GM18907 (cell line): ENCODE measurements at regions not wholly inside any gene's neighbourhood (a gene's known extent, or its start where the extent isn't known, plus 50 kb on each side); places are given as distances from the start of the nearest gene placed in this dataset.

Source experiments
- ATAC-seq: cut with Tn5 transposase; IDR thresholded peaks from one replicate; pipeline ENCODE4 v1.9.1; 2021; ENCODE audit warnings: mild to moderate bottlenecking, moderate library complexity; ENCODE audit not compliant: unreplicated experiment

DNA sequence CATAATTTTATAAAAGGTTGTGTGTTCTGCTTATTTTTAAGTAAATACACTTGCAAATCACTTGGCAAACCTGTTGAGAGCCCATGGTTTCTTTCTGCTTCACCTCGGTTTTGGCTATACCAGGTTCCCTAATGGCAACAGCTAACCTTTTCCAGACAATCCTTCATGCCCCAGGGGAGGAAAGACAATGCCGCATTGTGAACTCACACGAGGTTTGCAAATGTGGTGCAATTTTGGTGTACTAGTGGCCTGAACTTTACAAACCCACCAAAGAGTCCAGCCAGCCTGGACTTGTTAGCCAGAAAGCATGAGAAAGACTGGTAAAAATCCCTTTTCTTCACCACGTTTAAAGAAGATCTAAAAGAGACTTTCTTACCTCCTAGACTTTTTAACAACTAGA, 84.8 kb upstream of the SOX4 start:
- ATAC-seq = no peak

DNA sequence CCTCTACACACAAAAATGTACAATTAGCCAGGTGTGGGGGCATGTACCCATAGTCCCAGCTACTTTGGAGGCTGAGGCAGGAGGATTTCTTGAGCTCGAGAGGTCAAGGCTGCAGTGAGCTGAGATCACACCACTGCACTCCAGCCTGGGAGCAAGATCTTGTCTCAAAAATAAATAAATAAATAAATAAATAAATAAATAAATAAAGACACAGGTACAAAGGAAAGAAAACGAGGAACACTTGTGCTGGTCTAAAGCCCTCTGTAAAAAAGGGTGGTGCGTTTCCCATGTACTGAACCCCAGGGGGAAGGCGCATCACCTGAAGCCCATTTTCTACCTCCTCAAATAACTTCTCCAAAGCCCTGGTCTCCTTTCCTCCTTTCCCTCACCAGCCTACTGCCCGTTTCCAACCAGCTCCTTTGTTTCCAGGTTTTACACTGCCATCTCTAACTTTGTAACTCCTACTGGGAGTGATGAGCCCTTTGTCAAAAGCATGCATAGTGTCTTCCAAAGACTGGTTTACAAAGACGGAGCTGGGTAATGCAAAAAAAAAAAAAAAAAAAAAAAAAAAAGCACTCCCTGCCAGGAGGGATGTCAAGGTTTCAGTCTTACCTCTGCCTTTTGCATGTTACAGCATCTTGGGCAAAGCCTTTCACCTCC, 81.5 kb upstream of the SOX4 start:
- no peak for ATAC-seq

DNA sequence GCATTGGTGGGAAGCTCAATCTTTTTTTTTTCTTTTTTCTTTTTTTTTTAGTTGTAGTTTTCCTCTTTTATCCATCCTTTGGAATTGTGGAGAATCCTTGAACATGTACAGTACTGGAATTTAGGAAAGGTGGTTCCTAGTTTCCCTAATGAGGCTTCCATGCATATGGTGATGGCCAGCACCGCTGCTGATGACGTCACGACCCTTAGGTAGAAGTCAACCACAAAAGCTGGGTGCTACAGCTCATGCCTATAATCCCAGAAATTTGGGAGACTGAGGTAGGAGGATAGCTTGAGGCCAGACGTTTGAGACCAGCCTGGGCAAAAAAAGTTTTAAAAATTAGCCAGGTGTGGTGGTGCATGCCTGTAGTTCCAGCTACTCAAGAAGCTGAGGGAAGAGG, 79.3 kb upstream of the SOX4 start:
- ATAC-seq = no peak

DNA sequence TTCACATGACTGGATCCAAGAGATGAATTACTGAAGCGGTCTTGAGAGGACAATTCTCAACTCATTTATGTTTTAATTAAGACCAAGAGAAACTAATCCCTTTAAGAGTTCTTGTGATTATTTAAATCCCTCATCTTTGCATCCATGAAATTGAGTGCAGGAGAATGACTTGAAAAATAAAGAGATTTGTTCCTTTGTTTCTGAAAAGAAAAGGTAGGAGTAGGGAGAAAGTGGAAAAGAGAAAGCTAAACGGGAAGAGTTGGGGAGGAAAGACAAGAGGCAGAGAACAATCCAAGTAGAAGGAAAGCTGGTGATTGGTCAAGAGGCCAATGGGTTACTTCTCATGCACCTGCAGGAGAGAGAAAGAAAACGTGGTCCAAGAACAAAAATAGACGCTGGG, 75.2 kb upstream of the SOX4 start:
- ATAC-seq = no peak

DNA sequence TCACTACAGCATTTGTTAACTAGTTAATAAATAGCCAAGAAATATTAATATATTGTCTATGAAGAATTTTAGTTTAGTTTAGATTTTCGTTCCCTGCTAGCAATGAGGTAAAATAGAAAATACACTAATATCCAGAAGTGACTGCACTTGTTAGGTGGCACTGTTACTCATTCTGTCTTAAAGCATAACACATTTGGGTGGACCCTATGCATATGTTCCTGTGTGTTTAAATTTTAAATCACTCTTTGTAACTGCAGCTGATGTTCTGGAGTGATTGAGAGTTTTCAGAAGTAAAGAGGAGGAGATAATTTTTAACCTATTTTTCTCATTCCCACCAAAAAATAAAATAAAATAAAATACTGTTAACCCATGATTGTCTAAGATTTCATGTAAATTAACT, 73.9 kb upstream of the SOX4 start:
- ATAC-seq = no peak

DNA sequence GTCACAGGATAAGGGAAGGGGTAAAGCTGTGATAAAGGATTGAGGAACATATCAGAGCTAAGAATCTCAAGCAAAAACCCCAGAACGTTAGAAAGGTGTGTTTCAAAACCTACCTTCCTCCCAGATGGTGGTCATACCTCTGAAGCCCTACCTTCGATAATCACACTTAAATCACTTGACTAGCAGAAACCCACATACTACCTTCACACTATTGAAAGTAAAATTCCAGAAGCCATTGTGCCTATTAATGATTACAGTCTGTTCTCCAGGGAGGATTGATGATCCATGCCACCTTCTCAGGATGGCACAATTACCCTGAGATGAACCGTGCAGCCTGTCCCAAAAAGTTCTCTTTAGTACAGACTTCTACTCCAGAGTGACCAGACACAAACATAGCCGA, 72.3 kb upstream of the SOX4 start:
- no peak for ATAC-seq

DNA sequence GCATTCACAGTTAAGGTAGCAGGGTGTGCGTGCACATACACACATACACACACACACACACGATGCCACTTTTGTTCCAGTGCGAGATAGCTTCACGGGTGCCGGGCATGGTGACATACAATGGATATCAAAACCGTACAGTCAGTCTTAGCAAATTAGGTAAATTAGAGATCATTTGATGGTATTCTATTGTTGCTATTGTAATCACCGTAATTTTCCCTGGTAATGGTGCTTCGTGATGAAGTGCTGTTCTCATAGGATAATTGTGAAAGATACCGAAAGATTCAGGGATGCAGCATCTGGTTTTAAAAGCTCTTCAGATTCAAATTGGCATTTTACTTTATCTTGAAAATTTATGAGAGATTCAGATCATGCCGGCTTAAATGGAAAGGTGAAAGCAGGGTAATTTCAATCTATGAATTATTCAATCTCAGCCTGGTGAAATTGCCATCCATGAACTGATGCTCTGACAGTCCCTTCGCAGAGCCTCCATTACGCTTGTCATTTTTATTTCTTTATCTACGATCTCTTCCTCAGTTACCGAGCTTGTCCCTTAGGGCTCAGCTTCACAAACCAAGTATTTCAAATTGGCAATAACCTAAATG, 71.3 kb upstream of the SOX4 start:
- no peak for ATAC-seq

DNA sequence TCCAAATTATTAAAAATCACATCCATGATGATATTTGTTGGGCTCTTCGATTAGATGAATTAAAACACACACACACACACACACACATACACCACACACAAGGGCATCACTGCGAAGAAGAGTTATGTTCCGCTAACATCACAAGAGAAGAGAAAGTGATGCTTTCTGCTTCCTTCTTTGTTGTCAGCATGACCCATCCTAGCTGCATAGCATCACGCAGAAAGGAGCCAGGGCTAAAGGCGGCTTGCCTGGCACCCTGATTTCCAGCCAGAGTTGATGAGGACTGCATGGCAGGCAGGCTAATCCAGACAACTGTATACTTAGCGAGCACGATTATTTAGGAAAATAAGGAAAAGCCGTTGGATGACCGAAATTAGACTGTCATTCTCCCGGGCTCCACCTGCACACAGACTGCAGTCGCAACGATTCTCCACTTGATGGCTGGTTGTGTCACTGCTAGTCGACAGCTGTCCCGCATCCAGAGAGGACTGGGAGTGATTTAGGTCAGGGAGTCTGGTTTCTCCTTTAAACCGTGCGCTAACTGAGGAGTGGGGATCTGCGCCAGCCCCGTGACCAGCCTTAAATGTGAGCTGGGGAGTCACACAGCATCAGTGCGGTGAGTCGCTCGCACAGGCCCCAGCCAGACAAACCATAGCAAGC, 70.6 kb upstream of the SOX4 start:
- ATAC-seq = no peak

DNA sequence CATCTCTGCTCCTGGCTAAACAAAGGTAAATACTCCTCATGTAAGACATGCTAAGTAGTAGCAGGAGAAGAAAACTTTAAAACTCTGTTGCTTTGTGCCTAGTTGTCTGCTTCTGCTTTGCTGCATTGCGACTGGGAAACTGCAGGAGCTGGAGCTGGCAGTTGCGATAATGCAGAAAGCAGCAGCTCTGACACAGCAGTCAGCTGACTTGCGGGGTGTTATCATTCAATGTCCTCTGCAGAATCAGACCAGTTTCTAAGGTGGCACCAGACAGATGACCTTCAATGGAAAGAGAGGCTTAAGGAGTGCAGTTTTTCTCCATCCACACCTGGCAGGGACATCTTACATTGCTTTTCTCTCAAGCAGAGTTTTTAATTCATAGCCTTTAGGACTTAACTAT, 69.9 kb upstream of the SOX4 start:
- ATAC-seq = no peak

DNA sequence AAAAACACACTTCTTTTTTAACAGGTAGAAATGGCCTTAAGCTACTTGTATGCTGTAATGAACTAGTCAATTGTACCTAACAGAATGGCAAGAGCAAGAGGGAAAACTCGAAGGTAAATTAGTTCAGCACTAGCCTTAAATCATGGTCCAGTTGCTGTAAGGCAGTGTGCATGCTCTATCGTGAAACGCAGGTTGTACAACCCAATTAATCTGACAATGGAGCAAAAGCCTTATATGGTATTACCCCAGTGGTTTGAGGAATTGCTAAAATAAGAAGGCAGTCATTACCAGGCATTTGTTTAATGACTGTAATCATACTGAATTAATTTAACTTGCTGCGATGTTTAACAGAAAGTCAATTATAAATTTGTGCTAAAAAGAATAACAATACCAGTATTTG, 69.3 kb upstream of the SOX4 start:
- no peak for ATAC-seq

DNA sequence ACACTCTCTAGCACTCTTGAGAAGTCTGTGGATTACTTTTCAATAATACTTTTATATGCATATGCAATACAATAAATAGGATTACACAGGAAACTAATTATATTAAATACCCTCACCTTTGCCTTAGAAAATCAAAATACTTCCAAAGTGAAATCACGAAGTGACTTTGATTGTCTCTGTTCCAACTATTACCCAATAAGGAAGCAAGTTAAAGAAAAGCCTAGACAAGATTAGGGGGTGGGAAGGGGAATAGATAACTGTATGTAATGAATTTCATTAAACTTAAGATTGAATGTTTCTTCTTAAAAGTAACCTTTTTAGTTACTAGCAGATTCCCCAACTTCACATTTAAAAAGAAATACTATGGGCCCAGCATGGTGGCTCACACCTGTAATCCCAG, 66.6 kb upstream of the SOX4 start:
- ATAC-seq = no peak

DNA sequence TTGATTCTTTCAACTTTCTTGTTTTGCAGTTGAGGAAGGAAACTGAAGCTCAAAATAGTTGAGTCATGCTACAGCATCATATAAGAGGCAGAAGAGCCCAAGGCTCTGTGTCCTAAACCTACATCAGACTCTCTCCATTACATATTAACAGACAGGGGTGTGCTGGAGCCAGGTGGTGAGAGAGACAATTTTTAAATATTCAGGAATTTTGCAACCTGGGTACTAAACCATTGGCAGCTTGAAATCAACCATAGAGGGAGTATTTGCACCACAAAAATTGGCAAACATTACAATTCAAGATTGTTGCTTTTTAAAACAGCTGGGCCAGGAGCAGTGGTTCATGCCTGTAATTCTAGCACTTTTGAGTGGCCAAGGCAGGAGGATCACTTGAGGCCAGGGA, 65.8 kb upstream of the SOX4 start:
- ATAC-seq = no peak

DNA sequence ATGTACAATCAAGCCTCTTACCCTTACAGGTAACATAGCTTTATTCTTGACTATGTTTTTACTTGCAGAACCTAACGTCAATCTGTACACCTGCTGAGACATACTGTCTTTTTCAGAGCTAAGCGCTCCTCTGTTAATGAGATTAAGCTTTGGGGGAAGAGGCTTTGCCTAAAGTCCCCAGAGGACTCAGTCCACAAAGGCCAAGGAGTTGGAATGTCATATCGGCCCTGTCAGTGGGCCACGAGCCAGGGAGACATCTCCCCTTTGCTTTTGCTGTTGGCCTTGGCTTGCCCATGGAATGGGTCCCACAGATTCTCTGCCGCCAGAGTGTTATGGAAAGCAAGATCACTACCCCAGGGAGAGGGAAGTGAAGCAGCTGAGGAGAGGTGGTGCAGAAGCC, 64.1 kb upstream of the SOX4 start:
- ATAC-seq = no peak

DNA sequence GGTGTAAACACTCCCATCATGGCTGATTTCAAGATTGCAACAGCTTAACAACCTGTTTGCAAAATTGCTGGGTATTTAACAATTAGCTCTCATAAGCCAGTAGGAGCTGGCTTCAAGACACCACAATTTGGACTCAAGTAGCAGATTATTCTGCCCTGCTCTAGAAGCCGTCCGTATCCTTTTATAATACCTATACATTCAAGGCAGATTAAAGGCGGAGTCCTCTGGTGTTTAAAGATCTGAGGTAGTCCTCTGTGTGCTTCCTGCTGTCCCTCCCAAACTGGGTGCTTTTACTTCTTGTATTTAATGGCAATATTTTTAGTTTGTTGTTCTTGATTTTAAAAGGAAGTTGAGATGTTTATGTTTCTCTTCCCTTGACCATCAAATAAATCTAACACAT, 62.2 kb upstream of the SOX4 start:
- no peak for ATAC-seq

DNA sequence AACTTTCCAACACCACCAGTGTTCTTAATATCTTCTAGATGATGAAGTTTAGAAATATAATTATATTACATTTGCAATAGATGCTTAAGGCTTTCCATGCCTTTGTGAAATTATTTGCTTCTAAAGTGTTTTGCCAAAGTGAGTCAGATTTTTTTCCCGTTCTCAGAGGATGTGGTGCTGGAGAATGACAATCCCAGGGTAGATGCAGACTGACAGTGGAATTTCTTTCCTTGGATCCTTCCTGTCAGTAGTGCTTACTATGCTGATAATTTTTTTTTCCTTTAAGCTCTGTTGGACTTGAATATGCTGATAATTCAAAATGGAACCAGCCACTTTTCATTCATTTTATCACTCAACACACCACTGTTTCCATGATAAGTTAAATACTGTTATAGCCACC, 59.9 kb upstream of the SOX4 start:
- ATAC-seq = no peak

DNA sequence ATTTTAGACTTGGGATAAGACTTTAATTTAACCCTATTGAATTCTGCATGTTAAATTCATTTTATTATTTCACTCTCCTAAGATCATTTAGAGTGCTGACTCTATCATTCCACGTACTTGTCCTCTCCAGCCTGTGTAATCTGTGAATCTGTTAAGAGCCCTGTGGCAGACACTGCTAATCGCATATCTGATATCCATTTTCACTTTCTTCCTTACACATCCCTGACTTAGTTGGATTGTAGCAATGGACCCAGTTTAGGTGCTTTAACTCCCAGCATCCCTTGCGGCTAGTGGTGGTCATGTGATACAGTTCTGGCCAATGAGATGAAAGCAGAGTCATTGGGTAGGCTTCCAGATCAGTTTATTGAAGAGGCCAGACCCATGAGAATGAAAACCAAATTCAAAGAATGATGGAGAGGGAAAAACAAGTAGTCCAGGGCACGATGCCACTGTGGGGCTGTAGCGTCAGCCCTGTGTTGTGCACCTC, 57.2 kb upstream of the SOX4 start:
- ATAC-seq = no peak

DNA sequence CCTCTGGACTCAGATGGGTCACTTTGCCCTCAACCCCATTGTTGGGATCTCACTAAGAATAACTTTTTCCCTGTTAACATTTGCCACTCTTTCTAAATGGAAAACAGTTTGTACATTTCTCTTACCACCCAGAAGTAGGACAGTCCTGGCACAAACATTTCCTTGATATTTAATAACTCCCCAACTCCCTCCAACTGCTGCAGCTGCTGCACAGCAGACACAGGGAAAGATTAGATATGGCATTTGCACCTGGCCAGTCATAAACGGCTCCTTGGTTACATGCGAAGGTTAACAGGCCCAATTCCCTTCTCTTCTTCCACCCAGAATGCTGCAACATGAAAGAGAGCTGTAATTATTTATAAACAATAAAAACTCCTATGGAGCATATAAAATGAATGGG, 55.9 kb upstream of the SOX4 start:
- no peak for ATAC-seq

DNA sequence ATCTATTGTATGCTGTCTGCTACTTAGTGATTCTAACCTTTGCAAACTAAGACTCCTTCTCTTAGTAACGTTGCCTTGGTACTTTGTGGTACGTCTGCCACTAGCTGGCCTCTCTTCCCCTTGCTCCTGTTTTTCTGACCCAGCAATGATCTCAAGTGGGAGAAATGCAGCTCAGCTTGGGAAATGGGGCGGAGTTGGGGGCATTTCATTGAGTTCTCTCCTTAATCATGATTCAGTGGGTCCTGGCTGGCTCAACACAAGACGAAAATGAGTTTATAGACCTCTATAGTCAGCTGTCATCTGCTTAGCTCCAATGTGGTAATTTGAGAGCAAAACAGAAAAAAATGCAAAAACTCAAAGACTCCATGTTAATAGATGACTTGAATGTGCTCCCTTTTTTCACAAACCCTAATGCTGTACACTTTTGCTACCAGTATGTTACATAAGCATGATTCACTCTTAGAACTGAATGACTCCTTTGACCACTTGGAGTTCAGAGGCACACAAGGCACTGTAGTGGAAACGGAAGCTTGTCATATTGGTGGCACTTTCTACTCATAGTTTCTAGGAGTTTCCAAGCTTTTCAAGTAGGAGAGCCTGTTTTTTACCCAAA, 55.3 kb upstream of the SOX4 start:
- ATAC-seq = no peak

DNA sequence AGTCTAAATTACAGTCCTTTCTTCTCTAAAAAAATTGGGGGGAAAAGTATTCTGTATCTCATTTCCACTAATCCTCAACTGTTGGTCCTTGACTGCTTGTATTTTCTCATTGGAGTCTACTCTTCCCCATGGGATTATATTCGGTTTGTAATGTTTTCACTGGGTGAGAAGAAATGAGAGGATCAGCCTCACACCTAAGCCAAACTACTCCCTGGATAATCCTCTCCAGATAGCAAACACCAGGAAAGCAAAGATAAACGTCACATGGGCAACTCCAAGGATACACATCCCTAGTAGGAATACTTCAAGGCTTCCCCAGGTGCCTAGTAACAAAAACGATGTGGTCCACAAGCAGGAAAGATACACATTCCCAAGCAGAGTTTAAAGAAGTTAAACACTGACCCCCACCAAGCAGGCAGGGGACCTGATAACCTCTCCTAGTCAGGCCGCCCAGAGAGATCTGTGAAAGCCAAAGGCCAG, 53.9 kb upstream of the SOX4 start:
- no peak for ATAC-seq
